Posterior vena cava (tissue), 2 donors: ENCODE measurements at regions not wholly inside any gene's neighbourhood (a gene's known extent, or its start where the extent isn't known, plus 50 kb on each side); places are given as distances from the start of the nearest gene placed in this dataset.
"Not testable (repeated sequence)": the region's sequence is repeated elsewhere in the genome, so short reads cannot be mapped to it uniquely, and the experiment has no call there.

Source experiments
- DNase-seq: peaks from one replicate; pipeline ENCODE4 v3.0.0-alpha.2; 2020; ENCODE audit warnings: low spot score
- intact Hi-C, 2 donors: fragments of 100-400 bp; cut with DNase I; formaldehyde crosslinking; loops; one replicate each; pipeline versions ENCODE4 v1.14.1 to v1.14.2; 2022 to 2023
- donor health status: DM: yes; HTN: yes; CAD: no.
- donor health status: DM: yes; HTN: yes; CAD: no.

GRCh38 chr9:24776226-24776625 lies 230.5 kb upstream of the IZUMO3 start:
- DNase-seq, result no peak

DNA sequence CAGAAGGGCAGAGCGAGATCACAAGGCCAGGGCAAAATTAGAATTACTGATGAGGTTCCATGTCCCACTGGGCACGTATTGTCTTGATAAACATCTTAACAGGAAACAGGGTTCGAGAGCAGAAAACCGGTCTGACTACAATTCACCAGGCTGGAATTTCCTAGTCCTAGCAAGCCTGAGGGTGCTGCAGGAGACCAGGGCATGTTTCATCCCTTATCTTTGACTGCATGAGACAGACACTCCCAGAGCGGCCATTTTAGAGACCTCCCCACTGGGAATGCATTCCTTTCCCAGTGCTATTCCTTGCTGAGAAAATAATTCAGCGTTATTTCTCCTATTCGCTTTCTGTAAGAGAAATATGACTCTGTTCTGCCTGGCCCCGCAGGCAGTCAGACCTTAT lies 228.5 kb upstream of the IZUMO3 start:
- intact Hi-C loops, DNase-seq: not testable (repeated sequence)

More at GRCh38 chr9:24776226-24776625, 230.5 kb upstream of the IZUMO3 start:
- intact Hi-C loops, result no loop called here

- DNase-seq, result no peak
- intact Hi-C loops, result no loop called here
Observed at GRCh38 chr9:24766081-24766480, 220.4 kb upstream of the IZUMO3 start.

GRCh38 chr9:24765025-24765756 lies 219.5 kb upstream of the IZUMO3 start:
- DNase-seq, result no peak

GRCh38 chr9:24738421-24738961 lies 192.8 kb upstream of the IZUMO3 start:
- peak; percentile 67 for DNase-seq
- intact Hi-C loops, result no loop called here

More at GRCh38 chr9:24765025-24765756, 219.5 kb upstream of the IZUMO3 start:
- intact Hi-C loops, result no loop called here

DNA sequence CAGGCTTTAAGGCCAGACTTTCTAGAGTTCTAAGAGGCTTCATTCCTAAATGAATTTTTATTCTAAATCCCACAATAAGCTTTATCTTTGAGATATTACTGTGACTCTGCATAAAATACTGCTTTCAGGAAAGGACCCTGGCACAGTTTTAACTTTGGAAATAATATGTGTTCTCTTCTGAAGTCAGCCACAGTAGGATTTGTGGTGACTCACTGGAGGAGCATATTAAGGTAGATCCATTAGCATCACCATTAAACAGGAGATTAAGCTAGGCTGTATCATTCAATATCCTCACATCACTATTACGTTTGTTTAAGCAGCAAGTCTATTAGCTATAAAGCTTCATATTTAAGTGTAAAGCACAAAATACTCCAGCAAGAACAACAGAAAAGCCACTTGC lies 186.1 kb upstream of the IZUMO3 start:
- intact Hi-C loops, result no loop called here
- DNase-seq, result no peak

DNA sequence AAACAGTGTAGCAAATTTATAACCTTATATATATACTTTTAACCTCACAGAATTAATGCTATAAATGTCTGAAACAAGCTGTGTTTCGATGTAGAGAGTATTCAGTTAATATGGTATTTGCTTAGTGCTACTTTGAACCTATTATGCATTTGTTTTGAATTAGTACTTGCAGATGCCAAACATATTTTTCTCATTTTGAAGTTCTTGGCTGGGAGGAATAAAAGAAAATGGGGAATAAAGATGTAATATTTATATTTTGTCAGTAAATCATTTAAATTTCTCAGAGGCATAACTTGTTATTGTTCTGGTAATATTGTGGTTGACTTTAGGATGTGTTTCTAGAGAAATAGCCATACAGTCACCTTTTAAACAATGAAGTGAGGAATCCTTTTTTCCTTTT lies 175.9 kb upstream of the IZUMO3 start:
- no peak for DNase-seq
- intact Hi-C loops, result no loop called here

DNA sequence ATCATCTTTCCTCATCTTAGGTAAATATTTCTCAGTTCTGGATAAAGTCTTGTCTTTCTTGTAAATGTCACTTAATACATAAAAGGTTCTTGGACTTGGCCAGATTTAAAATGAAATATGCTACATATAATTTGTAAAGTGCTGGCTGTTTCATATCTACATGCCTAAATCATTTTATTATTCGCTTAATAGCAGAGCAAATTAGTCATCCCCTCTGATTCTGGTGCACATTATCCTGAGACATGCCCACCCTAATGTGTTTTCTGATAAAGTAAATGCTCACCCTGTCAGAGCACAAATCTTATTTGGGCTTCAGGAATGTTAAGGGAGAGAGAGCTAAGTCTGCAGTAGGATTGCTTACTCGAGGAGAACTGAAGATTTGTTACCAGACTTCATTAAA lies 166.5 kb upstream of the IZUMO3 start:
- no peak for DNase-seq
- intact Hi-C loops, result no loop called here

DNA sequence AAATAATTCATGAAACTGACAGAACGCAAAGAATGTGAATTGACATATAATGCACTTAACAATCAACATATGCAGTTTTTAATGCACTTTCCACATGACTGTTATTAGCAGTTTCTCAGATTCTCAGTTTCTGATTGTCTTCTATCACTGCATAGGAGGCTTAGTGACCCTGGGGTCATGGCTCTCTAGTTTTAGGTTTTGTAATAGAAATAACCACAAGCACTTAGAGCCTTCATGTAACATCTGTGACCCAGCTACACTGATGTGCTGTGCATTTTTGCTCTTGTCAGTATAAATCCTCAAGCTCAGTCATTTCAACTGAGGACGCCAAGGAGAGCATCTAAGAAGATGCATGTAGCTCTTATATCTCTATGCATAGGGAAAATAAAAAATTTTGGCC lies 163.1 kb upstream of the IZUMO3 start:
- no peak for DNase-seq
- intact Hi-C loops, result no loop called here

DNA sequence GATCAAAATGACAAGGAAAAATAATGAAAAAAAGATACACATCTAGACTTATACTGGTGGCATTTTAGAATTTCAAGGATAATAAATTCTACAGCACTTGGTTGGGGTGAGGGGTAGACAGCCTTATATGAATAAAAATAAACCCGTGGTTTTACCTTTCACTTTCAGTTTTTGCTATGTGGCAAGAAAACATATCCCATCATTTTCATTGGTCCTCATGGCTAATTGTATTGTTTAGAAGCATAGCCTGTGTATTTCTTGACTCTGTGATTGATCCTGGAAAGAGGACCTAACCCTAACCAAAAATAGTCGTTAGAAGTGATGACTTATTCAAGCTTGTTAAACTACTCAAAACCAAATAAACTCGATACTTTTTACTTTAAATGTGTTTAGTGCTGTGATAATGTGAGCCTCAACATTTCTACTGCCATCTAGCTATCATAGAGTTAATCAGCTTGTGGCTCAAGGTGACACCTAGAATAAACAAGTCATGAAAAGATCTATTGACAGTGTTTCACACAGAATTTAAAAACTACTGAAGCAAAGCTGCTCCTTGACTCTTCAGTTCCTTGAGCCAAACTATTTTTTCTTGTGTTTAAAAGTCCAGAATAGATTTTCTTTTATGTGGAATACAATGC lies 153.3 kb upstream of the IZUMO3 start:
- no peak for DNase-seq
- intact Hi-C loops, result no loop called here

- intact Hi-C loops, result no loop called here
- no peak for DNase-seq
Observed at GRCh38 chr9:24672336-24672735, 126.6 kb upstream of the IZUMO3 start.

DNA sequence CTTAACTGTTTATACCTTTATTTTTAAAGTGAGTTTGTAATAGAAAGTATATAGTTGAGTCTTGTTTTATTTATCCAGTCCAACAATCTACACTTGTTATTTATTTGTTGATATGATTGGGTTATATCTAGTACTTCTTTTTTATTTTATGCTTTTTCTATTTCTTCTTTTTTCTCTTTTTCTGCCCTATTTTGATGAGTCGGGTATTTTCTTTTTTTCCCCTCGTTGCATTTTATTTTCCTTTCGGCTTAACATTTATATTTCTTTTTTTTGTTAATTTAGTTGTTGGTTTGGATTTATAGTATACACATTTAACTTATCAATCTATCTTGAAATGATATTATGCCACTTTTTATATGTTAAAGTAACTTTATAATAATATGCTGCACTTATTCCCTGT lies 111.7 kb upstream of the IZUMO3 start:
- no peak for DNase-seq
- intact Hi-C loops, result no loop called here

DNA sequence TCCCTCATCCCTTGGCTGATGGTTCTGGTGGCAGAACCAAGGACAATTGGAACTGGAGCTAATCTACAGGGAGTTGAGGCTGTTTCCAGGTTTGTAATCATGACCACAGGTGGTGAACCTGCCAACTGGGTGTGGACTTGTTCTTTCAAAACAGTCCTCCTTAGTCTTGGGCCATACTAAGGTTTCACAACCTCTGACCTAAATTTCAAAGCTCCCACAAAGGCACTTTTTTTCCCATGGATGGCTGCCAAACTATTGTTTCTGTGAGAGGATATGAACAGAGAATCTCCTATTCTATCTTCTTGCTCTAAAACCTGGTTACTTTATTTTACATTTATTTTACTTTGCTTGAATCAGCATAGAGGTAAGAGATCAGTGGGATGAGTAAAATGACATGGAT lies 106.5 kb upstream of the IZUMO3 start:
- intact Hi-C loops, result no loop called here

DNA sequence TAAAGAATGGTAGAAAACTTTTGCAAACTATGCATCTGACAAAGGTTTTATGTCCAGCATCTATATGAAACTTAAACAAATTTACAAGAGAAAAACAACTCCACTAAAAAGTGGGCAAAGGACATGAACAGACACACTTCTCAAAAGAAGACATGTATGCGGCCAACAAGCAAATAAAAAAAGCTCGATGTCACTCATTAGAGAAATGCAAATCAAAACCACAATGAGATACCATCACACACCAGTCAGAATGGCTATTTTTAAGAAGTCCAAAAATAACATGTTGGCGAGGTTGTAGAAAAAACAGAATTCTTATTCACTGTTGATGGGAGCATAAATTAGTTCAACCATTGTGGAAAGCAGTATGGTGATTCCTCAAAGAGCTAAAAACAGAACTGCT lies 83.1 kb upstream of the IZUMO3 start:
- intact Hi-C loops, DNase-seq: not testable (repeated sequence)

More for the DNA sequence above, 106.5 kb upstream of the IZUMO3 start:
- DNase-seq, result no peak

DNA sequence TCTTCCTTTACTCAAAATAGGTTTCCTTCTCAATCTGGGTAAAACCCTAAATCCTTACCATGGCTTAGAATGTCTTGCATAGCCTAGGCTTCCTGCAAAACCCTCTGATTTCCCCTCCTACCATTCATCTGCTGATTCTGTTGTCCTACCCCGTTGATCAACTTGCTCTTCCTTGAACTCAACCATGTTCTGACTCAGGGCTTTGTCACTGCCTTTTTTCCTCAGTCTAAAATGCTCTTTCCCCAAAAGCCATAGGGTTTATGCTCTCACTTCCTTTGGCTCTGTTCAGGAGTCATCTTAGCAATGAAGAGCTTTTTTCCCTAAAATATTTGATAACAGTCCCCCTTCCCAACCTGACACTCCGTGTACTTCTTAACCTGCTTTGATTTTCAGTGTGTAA lies 79.4 kb upstream of the IZUMO3 start:
- intact Hi-C loops, result no loop called here

DNA sequence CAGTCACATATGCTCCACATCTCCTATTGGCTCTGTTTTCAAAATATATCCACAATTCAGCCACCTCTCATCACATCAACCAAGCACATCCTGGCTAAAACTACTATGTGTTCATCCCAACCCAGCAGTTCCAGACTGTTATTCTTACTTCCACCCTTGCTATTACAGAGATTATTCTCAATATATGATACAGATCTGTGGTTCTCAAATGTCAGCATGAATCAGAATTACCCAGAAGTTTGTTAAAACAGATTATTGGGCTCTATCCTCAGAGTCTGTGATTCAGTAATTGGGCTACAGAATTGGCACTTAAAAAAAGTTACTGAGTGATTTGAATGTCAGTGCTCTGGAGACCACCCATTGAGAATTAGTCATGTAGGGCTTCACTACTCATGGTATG lies 78.8 kb upstream of the IZUMO3 start:
- intact Hi-C loops, result no loop called here
- DNase-seq, result no peak

More for the DNA sequence above, 79.4 kb upstream of the IZUMO3 start:
- no peak for DNase-seq

DNA sequence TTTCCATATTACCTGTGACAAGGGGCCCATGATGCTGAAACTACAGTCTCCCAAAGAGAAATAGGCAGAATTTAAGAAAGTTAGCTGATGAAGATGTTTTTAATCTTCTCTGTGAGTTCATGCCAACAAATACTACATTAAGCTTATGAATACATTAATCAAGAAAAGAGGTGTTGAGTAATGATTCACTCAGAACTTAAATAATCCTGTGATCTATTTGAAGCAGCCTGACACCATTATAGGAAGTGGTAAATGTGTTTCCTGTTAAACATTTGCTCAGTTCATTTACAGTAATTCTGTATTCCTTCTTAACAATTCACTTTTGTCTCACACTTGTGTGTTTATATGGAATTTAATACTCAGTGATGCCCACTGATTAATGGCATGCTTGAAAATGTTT lies 75.0 kb upstream of the IZUMO3 start:
- no peak for DNase-seq
- intact Hi-C loops, result no loop called here

- intact Hi-C loops, result no loop called here
Observed at GRCh38 chr9:24616863-24617262, 71.2 kb upstream of the IZUMO3 start.

DNA sequence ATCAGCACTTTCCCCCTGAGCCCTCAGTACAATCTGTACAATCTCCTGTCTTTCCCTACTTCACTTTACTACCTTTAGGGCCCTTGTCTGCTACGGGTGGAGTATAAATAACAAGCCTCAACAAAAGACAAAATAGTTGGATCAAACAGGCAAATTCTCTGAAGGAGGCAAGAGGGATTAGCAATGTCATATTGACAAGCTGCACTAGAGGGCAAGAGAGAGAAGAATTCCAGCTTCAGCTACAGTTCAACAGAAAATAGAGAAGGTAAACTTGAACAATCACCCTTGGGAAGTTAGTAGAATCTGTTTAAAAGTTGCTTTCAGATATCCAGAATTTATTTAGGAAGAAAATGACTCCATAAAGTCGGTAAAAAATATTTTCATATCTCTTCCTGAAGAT lies 68.4 kb upstream of the IZUMO3 start:
- no peak for DNase-seq
- intact Hi-C loops, result no loop called here

More at GRCh38 chr9:24616863-24617262, 71.2 kb upstream of the IZUMO3 start:
- DNase-seq, result no peak

DNA sequence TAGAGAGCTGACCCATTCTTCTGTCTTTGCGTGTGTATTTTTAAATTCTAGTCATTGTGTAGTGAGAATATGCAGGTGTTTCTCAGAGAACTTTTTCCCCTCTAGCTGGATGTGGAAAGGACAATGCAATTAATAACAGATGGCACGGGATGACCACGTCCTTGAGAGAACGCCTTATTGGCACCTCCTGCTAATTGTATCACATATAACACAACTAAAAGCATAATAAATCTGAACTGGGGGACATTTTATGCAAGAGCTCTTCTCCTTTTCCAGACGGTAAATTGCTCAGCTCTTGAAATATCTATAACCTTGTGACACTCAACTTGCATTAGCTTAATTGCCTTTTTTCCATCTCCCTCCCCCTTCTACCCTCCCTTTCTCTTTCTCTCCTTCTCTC lies 62.9 kb upstream of the IZUMO3 start:
- intact Hi-C loops, result no loop called here
- DNase-seq, result no peak
